ENCODE measurements at regions not wholly inside any gene's neighbourhood (a gene's known extent, or its start where the extent isn't known, plus 50 kb on each side); places are given as distances from the start of the nearest gene placed in this dataset.

- TF ChIP-seq CTCF (conservative IDR thresholded peaks at IDR 0.05; ENCODE audit: low read depth, low read length), result no peak
- DNase-seq (ENCODE audit: low read depth), result no peak
- no peak overlapping the region for H3K4me3 ChIP-seq (ENCODE audit: low read depth, low read length)
Observed at GRCh38 chr2:196275646-196276352, 104.4 kb upstream of the STK17B start.

DNA sequence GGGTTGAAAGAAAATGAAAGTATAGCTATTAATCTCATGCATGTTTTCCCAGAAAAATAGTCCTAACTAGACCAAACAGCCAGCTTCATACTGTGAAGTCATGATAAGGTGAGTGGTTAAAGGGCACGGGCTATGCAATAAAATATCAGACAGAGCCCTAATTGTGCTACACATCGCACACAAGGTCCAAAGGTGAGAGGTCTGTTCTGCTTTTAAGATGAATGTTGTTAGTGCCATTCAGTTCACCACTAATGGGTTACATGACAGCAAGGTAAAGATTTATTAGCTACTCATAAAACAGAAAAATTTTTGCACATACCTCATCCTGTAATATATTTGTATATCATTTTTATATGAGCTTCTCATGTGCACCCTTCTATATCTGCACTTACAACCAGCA, 105.0 kb upstream of the STK17B start:
- no peak overlapping the region for H3K4me3 ChIP-seq (ENCODE audit: low read depth, low read length)
- no peak for TF ChIP-seq CTCF (conservative IDR thresholded peaks at IDR 0.05; ENCODE audit: low read depth, low read length)
- DNase-seq (ENCODE audit: low read depth), result no peak

DNA sequence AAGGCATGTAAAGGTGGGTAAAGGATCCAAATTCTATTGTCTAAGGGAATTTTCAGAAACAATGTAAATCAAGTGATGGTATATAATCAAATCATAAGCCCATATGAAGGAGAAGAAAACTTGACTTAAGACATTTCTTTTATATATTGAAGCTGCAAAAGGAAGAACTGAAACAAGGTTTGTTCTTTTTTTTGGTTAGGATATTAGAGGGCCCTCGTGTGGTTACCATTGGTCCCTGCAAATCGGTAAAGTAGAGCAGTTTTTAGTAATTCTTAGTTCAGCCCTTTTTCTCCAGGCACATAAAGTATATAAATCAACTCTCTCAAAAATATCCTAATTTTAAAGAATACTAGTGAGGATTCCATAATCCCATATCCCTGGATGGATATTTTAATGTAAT, 105.6 kb upstream of the STK17B start:
- H3K4me3 ChIP-seq (ENCODE audit: low read depth, low read length), result no peak overlapping the region
- peak; percentile 69 for TF ChIP-seq CTCF (conservative IDR thresholded peaks at IDR 0.05; ENCODE audit: low read depth, low read length)
- DNase-seq (ENCODE audit: low read depth), result no peak

- TF ChIP-seq CTCF (conservative IDR thresholded peaks at IDR 0.05; ENCODE audit: low read depth, low read length), result no peak
- H3K4me3 ChIP-seq (ENCODE audit: low read depth, low read length), result no peak overlapping the region
- DNase-seq (ENCODE audit: low read depth), result no peak
Observed at GRCh38 chr2:196278491-196278911, 107.1 kb upstream of the STK17B start.

DNA sequence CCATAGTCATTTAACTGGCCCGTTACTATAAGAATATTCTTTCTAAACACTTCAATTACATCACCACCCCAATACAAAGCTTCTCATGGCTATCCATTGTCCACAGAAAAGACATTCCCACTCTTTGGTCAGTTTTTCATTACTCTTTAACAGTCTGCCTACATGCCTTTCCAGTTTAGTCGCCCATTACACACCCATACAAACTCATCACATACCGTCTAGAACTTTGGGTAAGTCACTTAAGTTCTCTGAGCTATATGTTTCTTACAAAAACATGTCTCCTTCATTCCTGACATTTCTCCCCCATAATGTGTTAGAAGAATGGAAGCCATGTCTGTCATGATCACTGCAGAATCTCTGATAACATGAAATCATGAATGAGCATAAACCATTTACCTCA, 108.2 kb upstream of the STK17B start:
- H3K4me3 ChIP-seq (ENCODE audit: low read depth, low read length), result no peak overlapping the region
- DNase-seq (ENCODE audit: low read depth), result peak; percentile 33

GRCh38 chr2:196284144-196284844, 112.9 kb upstream of the STK17B start:
- DNase-seq (ENCODE audit: low read depth), result no peak
- TF ChIP-seq CTCF (conservative IDR thresholded peaks at IDR 0.05; ENCODE audit: low read depth, low read length), result no peak

More for the DNA sequence above, 108.2 kb upstream of the STK17B start:
- no peak for TF ChIP-seq CTCF (conservative IDR thresholded peaks at IDR 0.05; ENCODE audit: low read depth, low read length)

More at GRCh38 chr2:196284144-196284844, 112.9 kb upstream of the STK17B start:
- no peak overlapping the region for H3K4me3 ChIP-seq (ENCODE audit: low read depth, low read length)

All from epithelial cell of proximal tubule (primary cell).